ENCODE measurements at regions not wholly inside any gene's neighbourhood (a gene's known extent, or its start where the extent isn't known, plus 50 kb on each side); places are given as distances from the start of the nearest gene placed in this dataset.

DNA sequence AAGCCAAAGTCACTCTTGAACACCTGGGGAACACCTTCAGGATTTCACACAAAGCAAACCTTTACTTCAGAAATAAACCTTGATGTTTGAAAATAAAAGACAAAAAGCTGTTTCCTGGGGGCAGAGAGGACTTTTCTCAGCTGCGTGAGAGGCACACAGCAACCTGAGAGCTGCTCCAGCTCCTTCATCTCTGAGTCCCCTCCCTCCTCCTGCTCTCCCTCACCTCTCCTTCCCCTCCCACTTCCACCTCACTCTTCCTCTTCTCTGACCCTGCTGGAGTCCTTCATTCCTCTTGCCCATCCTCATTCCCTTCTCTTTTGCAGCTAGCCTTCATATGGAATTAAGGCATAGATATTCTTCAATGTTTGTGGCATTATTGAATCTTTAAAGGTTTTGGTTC, 208.4 kb downstream of the OMA1 start:
- H3K27me3 Mint-ChIP-seq = no peaks in the 10 kb centered on the region
- no peaks in the 10 kb centered on the region for H3K4me1 Mint-ChIP-seq (ENCODE audit: unreplicated experiment)
- H3K9me3 Mint-ChIP-seq = no peaks in the 10 kb centered on the region
- H3K4me3 Mint-ChIP-seq = no peak overlapping the region
- no peaks in the 10 kb centered on the region for H3K36me3 Mint-ChIP-seq
- H3K27ac Mint-ChIP-seq = no peak overlapping the region
- TF ChIP-seq, protein P1, sequence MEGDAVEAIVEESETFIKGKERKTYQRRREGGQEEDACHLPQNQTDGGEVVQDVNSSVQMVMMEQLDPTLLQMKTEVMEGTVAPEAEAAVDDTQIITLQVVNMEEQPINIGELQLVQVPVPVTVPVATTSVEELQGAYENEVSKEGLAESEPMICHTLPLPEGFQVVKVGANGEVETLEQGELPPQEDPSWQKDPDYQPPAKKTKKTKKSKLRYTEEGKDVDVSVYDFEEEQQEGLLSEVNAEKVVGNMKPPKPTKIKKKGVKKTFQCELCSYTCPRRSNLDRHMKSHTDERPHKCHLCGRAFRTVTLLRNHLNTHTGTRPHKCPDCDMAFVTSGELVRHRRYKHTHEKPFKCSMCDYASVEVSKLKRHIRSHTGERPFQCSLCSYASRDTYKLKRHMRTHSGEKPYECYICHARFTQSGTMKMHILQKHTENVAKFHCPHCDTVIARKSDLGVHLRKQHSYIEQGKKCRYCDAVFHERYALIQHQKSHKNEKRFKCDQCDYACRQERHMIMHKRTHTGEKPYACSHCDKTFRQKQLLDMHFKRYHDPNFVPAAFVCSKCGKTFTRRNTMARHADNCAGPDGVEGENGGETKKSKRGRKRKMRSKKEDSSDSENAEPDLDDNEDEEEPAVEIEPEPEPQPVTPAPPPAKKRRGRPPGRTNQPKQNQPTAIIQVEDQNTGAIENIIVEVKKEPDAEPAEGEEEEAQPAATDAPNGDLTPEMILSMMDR (conservative IDR thresholded peaks at IDR 0.05) = no peak
- DNase-seq (ENCODE audit: extremely low spot score, unreplicated experiment) = no peak

GRCh38 chr1:58333511-58333910, 213.0 kb downstream of the OMA1 start:
- TF ChIP-seq, protein P1 (conservative IDR thresholded peaks at IDR 0.05) = no peak
- H3K4me3 Mint-ChIP-seq = no peak overlapping the region
- no peak overlapping the region for H3K27ac Mint-ChIP-seq
- H3K27me3 Mint-ChIP-seq = no peaks in the 10 kb centered on the region
- no peaks in the 10 kb centered on the region for H3K4me1 Mint-ChIP-seq (ENCODE audit: unreplicated experiment)
- no peaks in the 10 kb centered on the region for H3K9me3 Mint-ChIP-seq
- H3K36me3 Mint-ChIP-seq = no peaks in the 10 kb centered on the region
- DNase-seq (ENCODE audit: extremely low spot score, unreplicated experiment) = no peak

- TF ChIP-seq, protein P1 (conservative IDR thresholded peaks at IDR 0.05) = no peak
- H3K4me3 Mint-ChIP-seq = no peak overlapping the region
- H3K9me3 Mint-ChIP-seq = no peaks in the 10 kb centered on the region
- no peak overlapping the region for H3K27ac Mint-ChIP-seq
- no peaks in the 10 kb centered on the region for H3K27me3 Mint-ChIP-seq
- DNase-seq (ENCODE audit: extremely low spot score, unreplicated experiment) = no peak
- H3K36me3 Mint-ChIP-seq = no peaks in the 10 kb centered on the region
- H3K4me1 Mint-ChIP-seq (ENCODE audit: unreplicated experiment) = peaks cover 5% of the 10 kb centered on the region
Observed at GRCh38 chr1:58331156-58331555, 215.4 kb downstream of the OMA1 start.

- Mint-ChIP-seq H3K9me3 (peaks cover 4% of the 10 kb centered on the region), H3K36me3 (no peaks in the 10 kb centered on the region), H3K4me3 (no peak overlapping the region), H3K4me1 (ENCODE audit: unreplicated experiment) (peaks cover 9% of the 10 kb centered on the region), H3K27ac (peak overlapping the region; percentile 29), H3K27me3 (no peaks in the 10 kb centered on the region)
- TF ChIP-seq, protein P1 (conservative IDR thresholded peaks at IDR 0.05) = no peak
- no peak for DNase-seq (ENCODE audit: extremely low spot score, unreplicated experiment)
Observed at GRCh38 chr1:58325866-58326265, 220.7 kb downstream of the OMA1 start.

DNA sequence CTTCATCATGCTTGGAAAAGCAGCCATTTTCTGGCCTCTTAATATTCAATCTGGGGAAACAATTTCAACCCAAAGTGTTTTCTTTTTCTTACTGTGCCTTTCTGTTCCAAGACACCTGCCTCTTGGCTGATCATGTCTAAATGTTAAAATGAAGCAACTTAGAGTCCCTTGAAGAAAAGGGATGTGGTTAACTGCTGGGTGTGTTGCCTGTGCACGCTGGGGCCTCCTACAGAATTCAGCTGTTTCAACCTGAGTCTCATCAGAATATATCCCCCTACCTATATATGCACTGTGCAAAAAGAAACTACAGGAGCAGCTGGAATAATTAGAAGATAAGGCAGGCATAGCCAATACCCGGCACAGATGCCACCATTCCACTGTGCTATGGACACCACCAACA, 222.0 kb downstream of the OMA1 start:
- H3K27me3 Mint-ChIP-seq = no peaks in the 10 kb centered on the region
- no peak overlapping the region for H3K27ac Mint-ChIP-seq
- no peaks in the 10 kb centered on the region for H3K36me3 Mint-ChIP-seq
- DNase-seq (ENCODE audit: extremely low spot score, unreplicated experiment) = no peak
- TF ChIP-seq, protein P1 (conservative IDR thresholded peaks at IDR 0.05) = no peak
- H3K4me3 Mint-ChIP-seq = no peak overlapping the region
- peaks cover 9% of the 10 kb centered on the region for H3K4me1 Mint-ChIP-seq (ENCODE audit: unreplicated experiment)
- peaks cover 4% of the 10 kb centered on the region for H3K9me3 Mint-ChIP-seq
